Stimulated activated CD8-positive, alpha-beta memory T cell treated with anti-CD3 and anti-CD28 coated beads, Interleukin-12 subunit alpha, Interleukin-12 subunit beta, amount 100 ng/mL, for 1 hour (primary cell): ENCODE measurements at regions not wholly inside any gene's neighbourhood (a gene's known extent, or its start where the extent isn't known, plus 50 kb on each side); places are given as distances from the start of the nearest gene placed in this dataset.
A peak's percentile ranks its signal among the peaks of the same experiment; 100 is the strongest.
"Not testable (repeated sequence)": the region's sequence is repeated elsewhere in the genome, so short reads cannot be mapped to it uniquely, and the experiment has no call there.

ENCODE experiments used
- DNase-seq: peaks from one replicate; pipeline ENCODE4 v3.0.0-alpha.2; 2020; ENCODE audit warnings: low read depth

- not testable (repeated sequence) for DNase-seq
These were observed 100.5 kb upstream of the PZP start for GRCh38 chr12:9308745-9309144.

- DNase-seq = not testable (repeated sequence)
These were observed 100.0 kb upstream of the PZP start for GRCh38 chr12:9308163-9308562.

GRCh38 chr12:9307255-9307654, 99.1 kb upstream of the PZP start:
- DNase-seq = not testable (repeated sequence)

- not testable (repeated sequence) for DNase-seq
These were observed 97.8 kb upstream of the PZP start for GRCh38 chr12:9306004-9306403.

GRCh38 chr12:9304540-9304939, 96.3 kb upstream of the PZP start:
- DNase-seq = not testable (repeated sequence)

GRCh38 chr12:9295872-9296271, 87.7 kb upstream of the PZP start:
- DNase-seq = not testable (repeated sequence)

- not testable (repeated sequence) for DNase-seq
These were observed 86.0 kb upstream of the PZP start for GRCh38 chr12:9294072-9294620.

GRCh38 chr12:9293391-9293790, 85.2 kb upstream of the PZP start:
- DNase-seq = not testable (repeated sequence)

GRCh38 chr12:9289984-9290383, 81.8 kb upstream of the PZP start:
- DNase-seq = not testable (repeated sequence)

- DNase-seq = not testable (repeated sequence)
These were observed 76.5 kb upstream of the PZP start for GRCh38 chr12:9284724-9285123.

GRCh38 chr12:9284197-9284596, 76.0 kb upstream of the PZP start:
- not testable (repeated sequence) for DNase-seq

GRCh38 chr12:9283346-9284095, 75.3 kb upstream of the PZP start:
- peak; percentile 55 for DNase-seq

GRCh38 chr12:9276990-9277389, 68.8 kb upstream of the PZP start:
- no peak for DNase-seq

- no peak for DNase-seq
These were observed 65.1 kb upstream of the PZP start for GRCh38 chr12:9273276-9273675.

GRCh38 chr12:9271875-9272274, 63.7 kb upstream of the PZP start:
- no peak for DNase-seq

- no peak for DNase-seq
These were observed 56.4 kb upstream of the PZP start for GRCh38 chr12:9264546-9264945.

GRCh38 chr12:9260931-9261330, 52.7 kb upstream of the PZP start:
- DNase-seq = no peak

GRCh38 chr12:9258676-9259075, 50.5 kb upstream of the PZP start:
- DNase-seq = no peak
